Stimulated activated CD4-positive, alpha-beta T cell treated with anti-CD3 and anti-CD28 coated beads, TNF-alpha, amount 100 ng/mL, for 4 hours (primary cell): ENCODE measurements at regions not wholly inside any gene's neighbourhood (a gene's known extent, or its start where the extent isn't known, plus 50 kb on each side); places are given as distances from the start of the nearest gene placed in this dataset.
"Not testable (repeated sequence)": the region's sequence is repeated elsewhere in the genome, so short reads cannot be mapped to it uniquely, and the experiment has no call there.

ENCODE experiments used
- DNase-seq, 3 experiments: peaks; one replicate each; pipeline ENCODE4 v3.0.0-alpha.2; 2020; ENCODE audit warnings: low read depth in 3 of 3

DNA sequence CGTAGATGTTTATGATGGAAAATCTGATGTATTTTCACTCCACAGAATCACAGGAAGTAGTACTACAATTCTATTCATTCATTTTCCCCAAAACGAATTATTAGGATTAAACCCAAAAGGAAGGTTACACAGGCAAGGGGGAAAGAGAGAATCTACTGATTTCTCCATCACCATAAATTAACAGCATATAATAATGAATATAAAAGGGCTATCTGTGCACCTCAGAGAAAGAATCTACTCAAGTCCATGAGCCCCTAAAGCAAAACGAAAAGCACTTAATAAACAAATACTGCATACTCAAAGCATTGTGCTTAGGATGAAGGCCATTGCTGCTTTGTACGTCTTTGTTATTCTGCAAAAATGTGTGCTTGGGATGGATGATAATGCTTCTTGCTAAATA, 740.5 kb upstream of the SEMA6A start:
- DNase-seq, result no peak

DNA sequence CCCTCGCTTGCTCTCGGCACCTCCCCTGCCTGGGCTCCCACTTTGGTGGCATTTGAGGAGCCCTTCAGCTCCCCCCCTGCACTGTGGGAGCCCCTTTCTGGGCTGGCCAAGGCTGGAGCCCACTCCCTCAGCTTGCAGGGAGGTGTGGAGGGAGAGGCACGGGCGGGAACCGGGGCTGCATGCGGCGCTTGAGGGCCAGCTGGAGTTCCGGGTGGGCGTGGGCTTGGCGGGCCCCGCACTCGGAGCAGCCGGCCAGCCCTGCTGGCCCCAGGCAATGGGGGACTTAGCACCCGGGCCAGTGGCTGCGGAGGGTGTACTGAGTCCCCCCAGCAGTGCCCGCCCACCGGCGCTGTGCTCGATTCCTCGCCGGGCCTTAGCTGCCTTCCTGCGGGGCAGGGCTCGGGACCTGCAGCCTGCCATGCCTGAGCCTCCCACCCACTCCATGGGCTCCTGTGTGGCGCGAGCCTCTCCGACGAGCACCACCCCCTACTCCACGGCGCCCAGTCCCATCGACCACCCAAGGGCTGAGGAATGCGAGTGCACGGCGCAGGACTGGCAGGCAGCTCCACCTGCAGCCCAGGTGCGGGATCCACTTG, 730.0 kb upstream of the SEMA6A start:
- not testable (repeated sequence) for DNase-seq

DNA sequence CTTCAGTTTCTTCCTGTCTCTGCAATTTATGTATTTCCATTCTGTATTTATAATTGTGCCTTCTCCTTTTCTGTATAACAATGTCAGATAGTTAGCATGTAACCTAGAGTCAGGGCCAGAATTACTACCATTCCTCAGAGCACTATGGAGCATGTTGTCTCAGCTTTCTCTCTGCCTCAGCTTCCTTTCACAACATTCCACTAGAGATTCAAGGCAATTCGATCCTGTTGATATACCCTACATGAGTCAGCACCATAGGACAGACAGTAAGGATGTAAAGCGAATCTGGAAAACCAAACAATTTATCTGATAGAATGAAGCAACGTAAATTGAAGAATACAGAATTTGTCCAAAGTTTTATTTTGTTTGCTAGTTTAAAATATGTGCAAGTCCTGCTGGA, 728.3 kb upstream of the SEMA6A start:
- no peak for DNase-seq

DNA sequence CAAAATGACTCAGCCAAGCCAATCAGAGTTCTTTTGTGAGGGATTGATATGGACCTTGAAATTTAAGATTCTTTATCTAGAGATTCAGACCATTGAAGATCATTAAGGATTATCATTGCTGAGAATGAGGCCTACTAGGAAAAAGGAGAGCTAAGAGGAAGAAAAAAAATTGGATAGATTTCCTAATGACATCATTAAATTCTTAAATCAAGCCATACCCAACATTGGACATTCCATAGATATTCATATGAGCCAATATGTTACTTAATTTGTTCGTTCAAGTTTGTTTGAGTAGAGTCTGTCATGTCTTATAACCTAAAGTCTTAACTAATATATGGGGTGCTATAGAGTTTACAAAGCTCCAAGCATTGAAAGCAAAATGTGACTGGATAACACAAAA, 727.9 kb upstream of the SEMA6A start:
- no peak for DNase-seq

DNA sequence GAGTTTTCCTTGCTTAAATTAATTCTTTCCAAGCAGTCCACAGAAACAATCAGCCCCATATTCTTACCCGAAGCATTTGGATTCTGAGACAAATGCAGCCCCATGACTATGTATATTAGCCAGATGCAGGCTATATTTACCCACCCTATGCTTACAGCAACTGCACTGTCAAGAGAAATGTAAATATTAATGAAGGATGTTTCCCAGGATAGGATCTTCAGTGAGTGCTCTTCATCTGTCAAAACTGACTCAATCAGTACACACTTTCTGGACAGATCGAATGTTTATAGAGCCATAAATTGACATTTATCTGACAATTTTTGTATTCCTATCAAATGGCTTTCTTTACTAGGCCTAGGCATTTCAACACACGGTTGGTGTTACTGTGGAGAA, 725.3 kb upstream of the SEMA6A start:
- DNase-seq, result no peak

DNA sequence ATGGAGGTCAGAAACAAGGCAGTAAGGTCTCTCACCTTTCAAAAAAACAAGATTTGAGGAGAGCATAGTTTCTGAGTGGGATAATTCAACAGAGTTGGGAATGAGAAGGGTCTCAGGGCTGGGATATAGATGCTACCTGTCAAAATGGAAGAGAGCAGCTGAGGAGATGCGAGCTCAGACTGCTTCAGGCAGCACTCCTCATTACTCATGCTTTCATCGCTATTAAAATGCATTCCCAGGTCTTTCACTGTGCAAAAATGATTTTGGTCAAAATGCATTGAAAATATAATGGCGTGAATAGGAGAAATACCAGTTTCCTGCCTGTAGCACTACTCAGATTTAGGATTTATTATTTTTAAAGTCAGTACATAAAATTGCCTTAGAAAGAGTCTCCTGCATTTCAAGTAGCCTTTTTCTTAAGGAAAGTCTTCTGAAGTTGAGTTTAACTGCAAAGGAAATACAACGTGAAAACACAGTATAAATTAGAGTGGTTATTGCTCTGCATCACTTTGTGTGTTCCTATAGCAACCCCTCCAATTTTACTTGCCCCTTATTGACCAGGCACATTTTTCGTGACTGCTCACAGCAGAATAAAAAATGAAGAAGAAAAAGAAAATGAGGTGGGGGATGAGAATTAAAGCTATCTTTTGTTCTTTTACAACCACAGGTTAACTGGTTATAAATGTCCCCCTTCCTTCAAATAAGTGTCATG, 724.8 kb upstream of the SEMA6A start:
- DNase-seq, result no peak

DNA sequence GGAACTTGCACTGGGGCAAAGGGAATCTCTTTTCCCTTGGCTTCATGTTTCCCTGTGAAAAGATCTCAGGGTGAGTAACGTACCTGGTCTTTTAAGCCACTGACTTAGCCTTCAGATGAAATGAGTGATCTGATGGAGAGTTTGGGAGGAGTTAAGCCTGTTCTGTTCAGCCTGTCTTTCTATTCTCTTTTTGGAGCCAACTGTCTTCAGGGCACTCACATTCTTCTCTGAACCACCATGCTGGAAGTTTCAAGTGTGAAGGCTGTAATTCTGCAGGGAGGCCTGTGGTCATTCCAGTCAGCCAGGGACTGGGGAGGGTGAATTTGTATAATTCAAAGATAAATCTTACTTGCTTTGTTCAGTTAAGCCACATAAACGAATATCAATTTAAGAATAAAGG, 722.2 kb upstream of the SEMA6A start:
- no peak for DNase-seq

DNA sequence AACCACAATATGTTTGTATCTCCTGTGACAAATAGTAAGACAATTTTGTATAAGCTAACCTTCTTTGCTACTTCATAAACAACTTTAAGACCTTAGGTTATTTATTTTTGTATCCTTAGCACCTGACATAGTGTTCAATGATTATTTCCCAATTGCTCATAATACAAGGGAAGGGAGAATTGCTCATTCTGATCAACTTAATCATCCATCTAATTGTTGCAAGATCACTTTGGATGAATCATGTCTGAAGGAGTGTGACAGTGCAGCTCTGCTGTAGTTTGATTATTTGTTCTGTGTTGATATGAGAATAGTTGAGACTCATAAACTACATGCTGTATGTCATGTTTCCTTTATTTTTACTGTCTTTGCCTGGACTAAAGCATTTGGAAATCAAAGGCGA, 721.3 kb upstream of the SEMA6A start:
- DNase-seq, result no peak

DNA sequence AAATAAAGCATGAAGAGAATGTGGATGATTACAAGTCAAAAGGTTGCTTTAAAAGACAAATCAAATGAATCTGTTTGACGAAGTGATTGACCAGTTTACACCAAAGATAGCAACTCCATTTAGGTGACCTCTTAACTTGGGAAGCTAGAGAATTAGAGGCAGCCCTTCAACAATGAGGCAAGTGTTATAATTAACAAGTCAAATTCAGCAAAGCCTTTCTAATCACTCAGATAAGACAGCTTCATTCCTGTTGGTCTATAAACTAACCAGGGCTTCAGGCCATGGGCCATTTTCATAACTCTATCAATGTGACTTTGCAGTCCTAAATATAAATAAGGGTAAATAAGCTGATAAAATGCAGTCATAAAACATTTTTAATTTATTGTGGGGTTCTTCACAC, 712.2 kb upstream of the SEMA6A start:
- DNase-seq, result no peak

DNA sequence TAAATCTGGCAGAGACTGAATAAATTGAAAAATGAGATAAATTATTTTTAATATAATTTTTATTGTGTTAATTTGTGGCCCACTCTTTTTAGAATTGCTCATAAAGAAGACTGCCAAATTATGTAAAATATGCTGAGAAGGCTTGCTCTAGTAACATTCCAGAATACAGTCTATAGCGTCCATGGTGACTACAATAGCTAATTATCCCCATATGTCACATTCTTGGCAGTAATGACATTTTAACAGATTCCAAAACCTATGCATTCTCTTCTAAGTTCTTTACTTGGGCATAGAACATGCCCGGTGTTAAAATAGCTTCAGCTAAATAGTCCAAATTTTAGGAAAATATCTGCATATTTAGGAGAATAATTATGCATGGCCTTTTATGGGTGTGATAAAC, 697.0 kb upstream of the SEMA6A start:
- DNase-seq, result no peak

DNA sequence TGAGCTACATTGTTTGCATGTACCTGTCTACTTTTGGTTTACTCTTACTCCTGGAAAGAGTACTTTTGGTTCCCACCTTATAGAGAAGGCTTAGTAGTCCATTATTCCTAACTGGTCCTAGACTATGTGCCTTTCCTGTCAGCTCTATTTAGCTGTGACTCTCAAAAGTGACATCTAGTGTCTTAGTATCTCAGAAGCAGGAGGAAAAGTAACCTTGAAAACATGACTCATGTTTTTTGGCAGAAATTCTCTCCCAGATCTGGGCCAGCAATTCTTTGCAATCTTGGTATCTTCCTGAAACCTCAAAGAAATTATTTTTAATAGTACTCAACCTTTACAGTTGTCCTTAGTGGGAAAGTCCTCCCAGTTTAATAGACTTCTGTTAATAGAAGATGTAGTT, 691.7 kb upstream of the SEMA6A start:
- DNase-seq, result no peak

DNA sequence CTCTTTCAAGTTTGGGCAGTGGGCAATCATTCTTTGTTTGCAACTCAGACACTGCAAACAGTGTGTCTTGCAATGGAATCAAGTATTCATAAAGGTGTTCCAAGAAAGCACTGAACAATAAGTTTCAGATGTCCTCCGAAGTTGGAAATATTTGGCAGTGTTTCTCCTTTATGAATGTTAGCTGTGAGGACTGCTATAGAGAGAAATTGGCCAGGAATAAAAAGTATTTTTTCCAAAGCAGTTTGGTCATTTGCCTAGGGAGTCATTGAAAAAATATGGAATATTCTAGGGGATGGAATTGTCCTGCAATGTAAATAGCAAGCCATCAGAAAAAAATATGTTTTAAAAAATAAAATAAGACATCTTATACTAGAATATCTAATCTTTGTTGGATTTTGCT, 688.6 kb upstream of the SEMA6A start:
- no peak for DNase-seq

DNA sequence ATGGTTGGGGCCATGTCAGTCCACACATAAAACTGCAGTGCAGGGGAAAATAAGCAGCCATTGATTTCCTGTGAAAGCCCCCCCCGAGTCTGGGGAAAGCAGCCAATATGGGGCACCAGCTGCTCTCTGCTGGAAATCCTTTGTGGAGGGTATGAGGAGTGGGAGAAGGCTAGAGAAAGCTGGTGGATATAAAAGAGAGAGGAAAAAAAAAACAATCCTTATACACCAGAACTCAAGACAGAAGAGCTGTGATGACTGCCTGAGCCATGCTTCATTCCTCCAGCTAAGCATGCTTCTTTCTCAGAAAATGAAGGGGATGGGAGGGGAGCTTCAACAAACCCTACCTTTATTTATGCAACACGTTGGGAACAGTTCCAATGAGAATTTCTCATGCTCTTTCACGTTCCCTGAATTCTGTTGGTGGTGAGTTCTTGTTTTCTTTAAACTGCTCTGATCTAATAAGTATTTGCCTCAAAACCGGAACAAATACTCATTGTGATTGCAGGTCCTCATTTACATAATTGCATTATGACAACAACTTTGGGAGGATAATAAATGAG, 688.0 kb upstream of the SEMA6A start:
- DNase-seq, result no peak

DNA sequence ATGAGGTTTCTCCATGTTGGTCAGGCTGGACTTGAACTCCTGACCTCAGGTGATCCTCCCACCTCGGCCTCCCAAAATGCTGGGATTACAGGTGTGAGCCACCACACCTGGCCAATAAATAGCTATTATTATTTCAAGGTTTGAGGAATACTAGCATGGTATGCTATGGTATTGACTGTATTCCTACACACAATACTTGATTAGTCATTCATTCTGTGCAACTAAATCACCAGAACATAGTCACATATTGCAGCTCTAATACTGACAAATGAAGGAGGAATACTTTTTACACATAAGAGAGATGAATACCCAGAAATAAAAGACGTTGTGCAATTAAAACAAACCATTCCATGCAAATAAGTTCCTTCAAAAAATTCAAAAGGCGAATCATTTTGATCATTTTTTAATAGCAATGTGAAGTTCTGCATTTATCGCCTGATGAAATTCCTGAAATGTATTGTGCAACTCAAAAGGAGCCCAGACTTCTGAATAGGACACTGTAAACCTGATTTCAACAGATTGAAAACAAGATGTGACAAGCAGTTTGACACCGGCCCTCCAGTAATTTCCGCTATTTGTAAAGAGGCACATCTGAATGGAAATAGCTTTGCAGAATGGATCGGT, 687.4 kb upstream of the SEMA6A start:
- no peak for DNase-seq

DNA sequence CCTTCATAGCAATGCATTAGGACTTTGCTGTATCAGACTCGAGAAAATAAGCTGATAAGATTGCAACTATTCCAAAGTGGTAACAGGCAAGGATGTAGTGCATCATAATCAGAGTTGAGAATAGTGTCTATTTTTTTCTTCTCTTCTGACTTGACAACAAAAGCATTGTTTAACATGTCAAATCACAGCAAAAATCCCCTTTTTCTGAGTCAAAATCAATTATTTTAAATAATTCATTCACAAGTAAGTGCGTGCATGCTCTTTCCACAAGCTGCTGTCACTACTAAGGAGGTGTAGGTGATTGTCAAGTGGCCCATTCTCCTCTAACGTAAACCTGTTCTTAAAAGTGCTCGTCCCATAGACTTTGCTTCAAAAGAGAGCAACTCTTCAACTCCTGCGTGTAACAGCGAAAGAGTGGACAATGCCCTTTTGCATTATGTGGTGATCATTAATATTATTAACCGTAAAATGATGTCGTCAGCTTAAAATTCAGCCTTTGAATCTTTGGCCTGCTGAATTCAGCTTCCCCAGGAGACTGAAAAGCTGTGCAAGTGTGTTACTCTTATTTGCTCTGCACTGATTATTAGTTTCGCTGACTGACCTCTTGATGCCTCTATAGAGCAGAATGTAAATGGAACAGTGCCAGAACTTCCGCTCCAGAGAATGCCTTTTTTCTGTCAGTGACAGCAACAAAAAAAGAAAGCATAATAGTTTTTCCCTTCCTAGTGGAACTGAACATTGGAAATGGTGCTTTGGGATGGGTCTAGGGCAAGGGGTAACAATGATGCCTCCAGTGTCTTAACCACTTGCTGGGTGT, 680.8 kb upstream of the SEMA6A start:
- no peak for DNase-seq

DNA sequence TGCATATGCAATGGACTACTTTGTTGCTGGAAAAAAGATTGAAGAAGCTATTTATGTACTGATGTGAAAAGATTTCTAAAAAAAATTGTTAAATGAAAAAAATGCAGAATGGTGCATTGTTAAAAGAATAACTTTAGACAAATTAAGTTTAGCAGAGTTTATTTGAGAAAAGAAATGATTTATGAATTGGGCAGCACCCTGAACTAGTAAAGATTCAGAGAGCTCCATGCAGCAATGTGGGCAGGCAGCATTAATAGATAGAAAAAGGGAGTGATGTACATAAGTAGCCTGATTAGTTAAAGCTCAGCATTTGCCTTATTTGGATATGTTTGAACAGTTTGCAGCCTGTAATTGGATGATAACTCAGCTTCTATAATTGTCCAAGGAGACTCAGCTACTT, 677.9 kb upstream of the SEMA6A start:
- DNase-seq, result no peak

DNA sequence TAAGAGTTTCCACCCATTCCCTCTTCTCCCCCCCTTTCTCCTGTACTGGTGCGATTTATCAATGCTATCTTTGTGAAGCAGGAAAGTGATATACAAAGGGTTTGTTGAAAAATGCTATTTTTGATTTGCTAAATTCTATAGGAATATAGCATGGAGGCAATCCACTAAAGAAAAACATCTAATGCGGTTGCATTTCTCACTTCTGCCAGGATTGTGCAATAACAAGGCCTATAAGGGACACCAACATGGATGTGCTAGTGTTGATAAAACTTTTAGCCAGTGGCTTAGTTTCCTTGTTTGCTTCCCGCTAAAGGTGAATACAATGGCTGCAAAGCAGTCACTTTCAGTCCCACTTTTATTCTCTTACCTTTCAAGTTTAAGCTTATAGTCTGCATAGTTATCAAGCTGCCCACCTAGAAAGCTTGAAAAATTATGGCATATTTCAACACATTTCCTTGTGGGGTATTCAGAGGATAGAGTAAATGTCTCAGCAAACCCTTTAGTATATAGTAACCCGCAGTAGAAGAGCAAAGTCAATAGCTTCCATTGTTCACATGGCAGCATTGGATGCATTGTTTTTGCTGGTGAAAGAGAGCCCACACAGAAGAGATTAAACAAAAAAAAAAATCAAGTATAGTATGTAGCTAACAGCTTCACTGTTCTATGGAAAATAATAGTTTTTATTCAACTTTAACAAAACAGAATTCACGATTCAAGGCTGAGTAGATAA, 674.6 kb upstream of the SEMA6A start:
- no peak for DNase-seq

DNA sequence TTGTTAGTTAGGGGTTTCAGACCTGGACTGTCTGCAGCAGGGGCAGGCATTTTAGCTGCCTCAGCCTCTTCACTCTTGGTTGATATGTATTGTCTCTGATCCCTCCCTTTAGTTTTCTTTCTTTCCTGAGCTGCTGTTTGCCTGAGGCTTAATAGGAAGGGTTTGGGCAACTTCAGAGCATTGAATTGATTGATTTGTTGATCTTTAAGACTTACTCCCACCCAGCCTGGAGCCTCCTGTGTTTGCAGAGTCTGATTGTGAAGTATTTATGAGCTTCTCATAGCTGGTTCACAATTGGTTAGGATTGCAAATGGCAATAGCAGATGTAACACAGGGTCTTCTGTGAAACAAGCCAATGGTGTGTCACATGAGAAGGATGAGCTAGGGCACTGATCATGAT, 671.8 kb upstream of the SEMA6A start:
- DNase-seq, result no peak

DNA sequence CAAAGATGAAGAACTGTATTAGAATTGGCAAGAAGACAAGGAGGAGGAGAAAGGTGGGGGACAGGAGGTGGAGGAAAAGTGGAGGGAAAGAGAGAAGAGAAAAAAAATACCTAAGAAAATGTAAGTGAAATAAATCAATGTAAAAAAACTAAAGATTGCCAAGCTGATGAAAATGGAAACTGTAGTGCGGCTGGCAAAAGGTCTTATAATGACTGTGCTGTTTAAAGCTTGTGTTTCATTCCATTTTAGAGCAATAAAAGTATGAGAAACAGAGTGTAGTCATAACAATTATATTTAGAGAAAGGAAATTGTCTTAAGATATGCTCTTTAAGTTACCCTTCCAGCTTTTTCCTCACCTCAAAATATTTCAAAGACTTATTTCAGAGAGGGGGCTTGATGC, 670.5 kb upstream of the SEMA6A start:
- no peak for DNase-seq

DNA sequence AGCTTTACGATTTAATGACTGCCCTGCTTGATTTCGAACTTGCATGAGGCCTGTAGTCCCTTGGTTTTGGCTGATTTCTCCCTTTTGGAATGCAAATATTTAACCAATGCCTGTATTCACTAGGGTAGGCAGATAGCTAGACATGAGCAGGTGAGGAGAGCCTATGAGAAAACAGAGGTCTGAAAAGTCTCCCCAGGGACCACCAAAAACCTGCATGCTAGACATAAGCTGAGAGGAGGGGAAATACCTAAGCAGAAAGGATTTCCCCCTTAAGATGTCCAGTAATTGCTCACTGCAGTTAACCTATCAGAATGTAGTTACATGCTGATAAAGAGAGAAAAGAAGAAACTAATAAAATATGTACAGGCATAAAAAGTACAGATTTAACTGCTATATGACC, 667.4 kb upstream of the SEMA6A start:
- DNase-seq, result no peak

DNA sequence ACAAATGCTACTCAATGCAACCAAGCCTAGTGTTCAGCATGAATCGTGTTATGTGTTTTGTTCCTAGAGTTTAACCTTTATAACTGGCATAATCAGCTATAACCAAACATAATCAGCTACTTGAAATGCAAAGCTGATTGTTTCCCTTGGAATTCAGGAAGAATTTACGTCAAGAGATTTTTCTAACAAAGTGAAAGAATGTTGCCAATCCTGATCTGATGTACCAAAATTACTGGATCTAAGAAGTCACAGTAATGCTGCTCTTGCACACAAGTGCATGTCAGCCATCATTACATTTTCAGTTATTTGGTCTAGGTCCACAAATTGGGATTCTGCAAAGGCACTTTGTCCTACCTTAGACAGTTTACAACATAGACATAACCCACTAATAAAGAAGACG, 662.3 kb upstream of the SEMA6A start:
- DNase-seq, result no peak

DNA sequence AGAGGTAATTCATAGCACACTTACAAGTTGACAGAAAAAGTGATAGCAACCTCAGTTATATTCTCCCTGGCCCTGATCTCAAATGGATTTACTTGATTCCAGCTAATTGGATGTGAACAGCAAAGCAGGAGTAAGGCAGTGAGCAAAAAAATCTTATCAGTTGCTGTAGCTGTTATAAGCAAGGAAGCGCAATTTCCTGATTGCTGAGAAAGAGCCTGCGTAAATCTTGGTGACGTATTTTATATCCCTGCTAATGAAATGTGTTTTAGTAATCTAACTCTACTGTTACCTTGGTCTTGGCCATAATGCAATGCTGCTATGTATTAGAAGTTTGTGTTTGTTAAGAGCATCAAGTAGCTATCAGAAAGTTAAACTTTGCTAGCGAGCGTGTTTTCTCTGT, 661.2 kb upstream of the SEMA6A start:
- DNase-seq, result no peak
